Choroid plexus epithelial cell (primary cell): ENCODE measurements at regions not wholly inside any gene's neighbourhood (a gene's known extent, or its start where the extent isn't known, plus 50 kb on each side); places are given as distances from the start of the nearest gene placed in this dataset.

Experiments used
- DNase-seq: peaks from one replicate; pipeline ENCODE4 v3.0.0-alpha.2; 2010; ENCODE audit warnings: low read depth
- H3K4me3 ChIP-seq: 2 replicates; pipeline ENCODE4 v1.5.1; 2011; ENCODE audit warnings: low read depth, mild to moderate bottlenecking, control low read depth, low read length, moderate library complexity
- CTCF ChIP-seq: conservative IDR thresholded peaks from 2 replicates; pipeline ENCODE4 v1.5.1; 2011; ENCODE audit warnings: low read depth, mild to moderate bottlenecking, control low read depth, inconsistent platforms, low read length, moderate library complexity

- no peak for DNase-seq
- no peak overlapping the region for H3K4me3 ChIP-seq
- no peak for TF ChIP-seq CTCF
Measured at GRCh38 chr2:40034801-40035200, 255.7 kb upstream of the THUMPD2 start.

DNA sequence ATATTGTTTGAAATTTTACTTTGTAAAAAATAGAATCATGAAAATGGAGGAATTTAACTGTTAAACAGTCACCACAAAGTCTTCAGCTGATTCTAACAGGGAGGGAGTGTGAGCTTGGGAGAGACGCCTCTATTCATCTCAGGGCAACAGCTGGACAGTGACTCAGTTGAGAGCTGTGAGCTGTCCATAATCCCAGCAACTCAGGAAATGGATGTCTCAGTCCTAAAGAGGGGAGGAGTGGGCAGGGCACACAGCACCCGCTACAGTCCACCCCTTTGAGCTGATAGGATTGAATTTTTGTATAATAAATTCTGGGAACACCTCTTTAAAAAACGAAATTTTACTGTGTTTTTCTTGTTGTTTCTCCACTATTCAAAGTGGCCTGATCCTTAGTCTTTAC lies 255.1 kb upstream of the THUMPD2 start:
- DNase-seq, result peak; percentile 45

DNA sequence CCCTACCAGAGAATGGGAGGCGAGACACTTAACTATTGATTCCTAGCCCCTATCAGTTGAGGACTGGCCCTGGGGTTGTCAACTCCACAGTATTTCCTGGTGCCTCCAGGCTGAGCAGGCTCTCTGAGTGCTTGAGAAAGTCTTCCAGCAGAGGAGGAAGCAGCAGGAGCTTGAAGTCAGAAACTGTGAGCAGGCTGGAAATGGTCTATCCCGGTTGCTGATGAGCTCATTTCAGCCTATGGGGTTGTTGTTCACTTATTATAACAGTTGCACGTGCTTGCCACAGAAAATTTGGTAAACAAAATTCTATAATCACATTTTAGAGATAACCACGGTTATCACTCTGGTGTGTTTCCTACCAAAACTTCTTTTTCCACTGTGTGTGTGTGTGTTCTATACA lies 254.7 kb upstream of the THUMPD2 start:
- H3K4me3 ChIP-seq, result no peak overlapping the region
- no peak for TF ChIP-seq CTCF
- DNase-seq, result no peak

More for the DNA sequence above, 255.1 kb upstream of the THUMPD2 start:
- H3K4me3 ChIP-seq, result no peak overlapping the region
- TF ChIP-seq CTCF, result no peak

GRCh38 chr2:40032650-40033319 lies 253.7 kb upstream of the THUMPD2 start:
- TF ChIP-seq CTCF, result no peak
- H3K4me3 ChIP-seq, result no peak overlapping the region
- DNase-seq, result no peak

DNA sequence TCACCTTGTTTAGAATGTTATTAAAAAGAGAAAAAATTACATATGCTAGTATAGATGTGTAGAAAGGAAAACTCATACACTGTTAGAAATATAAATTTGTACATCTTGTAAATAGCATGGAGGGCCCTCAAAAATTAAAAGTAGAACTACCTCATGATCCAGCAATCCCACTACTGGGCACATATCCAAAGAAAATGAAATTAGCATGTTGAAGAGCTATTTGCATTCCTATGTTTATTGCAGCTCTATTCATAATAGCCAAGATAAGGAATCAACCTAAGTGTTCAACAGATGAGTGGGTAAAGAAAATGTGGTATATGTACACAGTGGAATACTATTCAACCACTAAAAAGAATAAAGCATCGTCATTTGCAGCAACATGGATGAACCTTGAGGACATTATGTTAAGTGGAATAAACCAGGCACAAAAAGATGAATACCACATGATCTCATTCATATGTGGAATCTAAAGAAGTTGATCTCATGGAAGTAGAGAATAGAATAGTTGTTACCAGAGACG lies 251.5 kb upstream of the THUMPD2 start:
- H3K4me3 ChIP-seq, result no peak overlapping the region
- no peak for DNase-seq

GRCh38 chr2:40028792-40029488 lies 249.9 kb upstream of the THUMPD2 start:
- no peak for DNase-seq
- TF ChIP-seq CTCF, result no peak
- no peak overlapping the region for H3K4me3 ChIP-seq

More for the DNA sequence above, 251.5 kb upstream of the THUMPD2 start:
- no peak for TF ChIP-seq CTCF
